Fibroblast of villous mesenchyme (primary cell): ENCODE measurements at regions not wholly inside any gene's neighbourhood (a gene's known extent, or its start where the extent isn't known, plus 50 kb on each side); places are given as distances from the start of the nearest gene placed in this dataset.

Source experiments
- DNase-seq: peaks from one replicate; pipeline ENCODE4 v3.0.0-alpha.2; 2010; ENCODE audit warnings: low read depth
- H3K4me3 ChIP-seq: 2 replicates; pipeline ENCODE4 v1.5.1; 2011; ENCODE audit warnings: low read depth, mild to moderate bottlenecking, low read length
- CTCF ChIP-seq: IDR thresholded peaks from 2 replicates; pipeline ENCODE4 v1.5.1; 2012; ENCODE audit warnings: low read depth, mild to moderate bottlenecking, low read length; ENCODE audit not compliant: insufficient read depth

- TF ChIP-seq CTCF, result no peak
- no peak overlapping the region for H3K4me3 ChIP-seq
- DNase-seq, result no peak
Observed at GRCh38 chr12:66741919-66742318, 63.0 kb upstream of the GRIP1 start.

- H3K4me3 ChIP-seq, result no peak overlapping the region
- TF ChIP-seq CTCF, result no peak
- DNase-seq, result no peak
Observed at GRCh38 chr12:66742508-66743367, 63.9 kb upstream of the GRIP1 start.

GRCh38 chr12:66744461-66744860 lies 65.6 kb upstream of the GRIP1 start:
- TF ChIP-seq CTCF, result no peak
- DNase-seq, result no peak
- H3K4me3 ChIP-seq, result no peak overlapping the region

- DNase-seq, result no peak
- no peak for TF ChIP-seq CTCF
- no peak overlapping the region for H3K4me3 ChIP-seq
Observed at GRCh38 chr12:66744956-66745383, 66.1 kb upstream of the GRIP1 start.

- TF ChIP-seq CTCF, result no peak
- H3K4me3 ChIP-seq, result no peak overlapping the region
- DNase-seq, result no peak
Observed at GRCh38 chr12:66746489-66747201, 67.8 kb upstream of the GRIP1 start.

GRCh38 chr12:66751432-66752113 lies 72.7 kb upstream of the GRIP1 start:
- no peak for TF ChIP-seq CTCF
- no peak overlapping the region for H3K4me3 ChIP-seq
- DNase-seq, result no peak
